ENCODE measurements at regions not wholly inside any gene's neighbourhood (a gene's known extent, or its start where the extent isn't known, plus 50 kb on each side); places are given as distances from the start of the nearest gene placed in this dataset.
"Not testable (repeated sequence)": the region's sequence is repeated elsewhere in the genome, so short reads cannot be mapped to it uniquely, and the experiment has no call there.

DNA sequence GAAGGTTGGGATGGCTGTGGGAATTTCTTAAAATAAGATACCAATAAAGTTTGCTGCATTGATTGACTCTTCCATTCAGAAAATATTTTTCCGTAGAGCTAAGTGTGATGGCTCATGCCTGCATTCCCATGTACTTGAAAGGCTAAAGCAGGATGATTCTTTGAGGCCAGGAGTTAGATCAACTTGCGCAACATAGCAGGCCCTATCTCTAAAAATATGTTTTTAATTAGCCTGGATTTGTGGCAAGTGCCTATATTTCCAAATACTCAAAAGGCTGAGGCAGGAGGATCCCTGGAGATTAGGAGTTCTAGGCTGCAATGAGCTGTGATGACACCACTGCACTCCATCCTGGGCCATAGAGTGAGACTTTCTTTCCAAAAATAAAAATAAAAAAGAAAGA is 431.2 kb upstream of the PTCHD4 start:
- no peaks in the 10 kb centered on the region for H3K27me3 ChIP-seq (replicated peaks; ENCODE audit: insufficient read depth)
- H3K79me2 ChIP-seq (ENCODE audit: insufficient read depth) = no peaks in the 10 kb centered on the region
- DNase-seq = no peak
- no peak overlapping the region for H3K9ac ChIP-seq
- no peaks in the 10 kb centered on the region for H3K4me1 ChIP-seq (ENCODE audit: insufficient read depth)
- H4K20me1 ChIP-seq (ENCODE audit: insufficient read depth) = no peaks in the 10 kb centered on the region
- in situ Hi-C loops (cut with MboI) = no loop called here
- no peaks in the 10 kb centered on the region for H3F3A ChIP-seq (ENCODE audit: insufficient read depth)
- no peak overlapping the region for H3K4me3 ChIP-seq
- no peak for TF ChIP-seq EZH2 (IDR thresholded peaks at IDR 0.05; ENCODE audit: insufficient read depth, poor library complexity, severe bottlenecking)
- no peak for TF ChIP-seq EZH2phosphoT487 (IDR thresholded peaks at IDR 0.05; ENCODE audit: insufficient read depth, low read depth)
- no peaks in the 10 kb centered on the region for H3K9me2 ChIP-seq (ENCODE audit: insufficient read depth)
- no peak overlapping the region for H3K27ac ChIP-seq
- 36 to 47% methylated on average over 2 of the region's 2 CpGs for WGBS, 2 experiments (ENCODE audit: low coverage in 1 of 2, low lambda C conversion rate in 2 of 2, missing lambda C conversion rate in 2 of 2)
- no peak overlapping the region for H2AFZ ChIP-seq
- H3K36me3 ChIP-seq (ENCODE audit: low read depth) = no peaks in the 10 kb centered on the region
- H3K4me2 ChIP-seq (ENCODE audit: unreplicated experiment) = no peak overlapping the region
- H3K9me3 ChIP-seq (ENCODE audit: low read depth) = no peaks in the 10 kb centered on the region

DNA sequence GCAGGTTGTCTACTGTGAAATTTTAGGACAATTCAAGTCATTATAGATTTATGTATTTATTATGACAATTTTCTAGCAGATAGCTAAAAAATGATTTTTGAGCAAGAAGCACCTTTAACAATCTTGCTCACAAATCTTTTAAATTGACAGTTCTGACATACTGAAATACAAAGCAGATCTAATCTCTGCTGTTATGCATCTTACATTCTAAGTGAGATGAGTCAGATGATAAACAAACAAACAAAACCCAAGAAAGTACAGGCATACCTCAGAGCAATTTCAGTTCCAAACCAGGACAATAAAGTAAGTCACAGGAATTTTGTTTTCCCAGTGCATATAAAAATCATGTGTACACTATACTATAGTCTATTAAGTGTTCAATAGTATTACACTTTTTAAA is 430.7 kb upstream of the PTCHD4 start:
- H3K4me3 ChIP-seq = no peak overlapping the region
- no peaks in the 10 kb centered on the region for H3K4me1 ChIP-seq (ENCODE audit: insufficient read depth)
- H4K20me1 ChIP-seq (ENCODE audit: insufficient read depth) = no peaks in the 10 kb centered on the region
- no peaks in the 10 kb centered on the region for H3F3A ChIP-seq (ENCODE audit: insufficient read depth)
- in situ Hi-C loops (cut with MboI) = no loop called here
- H3K27me3 ChIP-seq (replicated peaks; ENCODE audit: insufficient read depth) = no peaks in the 10 kb centered on the region
- H3K36me3 ChIP-seq (ENCODE audit: low read depth) = no peaks in the 10 kb centered on the region
- no peak overlapping the region for H3K27ac ChIP-seq
- H3K9me3 ChIP-seq (ENCODE audit: low read depth) = no peaks in the 10 kb centered on the region
- no peaks in the 10 kb centered on the region for H3K9me2 ChIP-seq (ENCODE audit: insufficient read depth)
- no peak overlapping the region for H3K4me2 ChIP-seq (ENCODE audit: unreplicated experiment)
- no peaks in the 10 kb centered on the region for H3K79me2 ChIP-seq (ENCODE audit: insufficient read depth)
- H2AFZ ChIP-seq = no peak overlapping the region
- no peak overlapping the region for H3K9ac ChIP-seq
- DNase-seq = no peak
- no peak for TF ChIP-seq EZH2phosphoT487 (IDR thresholded peaks at IDR 0.05; ENCODE audit: insufficient read depth, low read depth)
- no peak for TF ChIP-seq EZH2 (IDR thresholded peaks at IDR 0.05; ENCODE audit: insufficient read depth, poor library complexity, severe bottlenecking)

DNA sequence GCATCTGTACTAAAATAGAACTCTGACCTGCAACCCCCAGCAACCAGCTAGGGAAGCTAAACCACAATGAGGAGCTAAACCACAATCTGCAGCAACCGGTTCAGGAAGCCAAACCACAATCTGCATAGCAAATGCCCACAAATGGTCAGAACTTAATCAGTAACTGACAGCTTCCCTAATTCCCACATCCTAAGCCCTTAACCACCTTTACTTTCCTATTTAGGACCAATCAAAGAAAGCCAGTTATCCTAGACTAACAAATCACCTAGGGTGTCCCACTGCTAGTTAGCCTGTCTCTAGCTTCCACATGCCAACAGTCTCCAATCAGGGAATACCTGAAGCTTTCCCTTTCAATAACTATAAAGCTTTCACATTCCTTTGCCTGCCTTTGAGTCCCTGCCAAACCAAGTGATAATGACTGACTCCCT is 424.6 kb upstream of the PTCHD4 start:
- H3K36me3 ChIP-seq (ENCODE audit: low read depth) = no peaks in the 10 kb centered on the region
- no peaks in the 10 kb centered on the region for H3F3A ChIP-seq (ENCODE audit: insufficient read depth)
- no peak overlapping the region for H3K4me2 ChIP-seq (ENCODE audit: unreplicated experiment)
- in situ Hi-C loops (cut with MboI) = no loop called here
- no peak overlapping the region for H2AFZ ChIP-seq
- H4K20me1 ChIP-seq (ENCODE audit: insufficient read depth) = no peaks in the 10 kb centered on the region
- no peaks in the 10 kb centered on the region for H3K4me1 ChIP-seq (ENCODE audit: insufficient read depth)
- TF ChIP-seq EZH2 (IDR thresholded peaks at IDR 0.05; ENCODE audit: insufficient read depth, poor library complexity, severe bottlenecking) = no peak
- TF ChIP-seq EZH2phosphoT487 (IDR thresholded peaks at IDR 0.05; ENCODE audit: insufficient read depth, low read depth) = no peak
- no peaks in the 10 kb centered on the region for H3K27me3 ChIP-seq (replicated peaks; ENCODE audit: insufficient read depth)
- no peak overlapping the region for H3K27ac ChIP-seq
- H3K9me3 ChIP-seq (ENCODE audit: low read depth) = no peaks in the 10 kb centered on the region
- no peak overlapping the region for H3K4me3 ChIP-seq
- no peaks in the 10 kb centered on the region for H3K9me2 ChIP-seq (ENCODE audit: insufficient read depth)
- 0% methylated on average over 1 of the region's 1 CpG for WGBS, 2 experiments (ENCODE audit: low coverage in 1 of 2, low lambda C conversion rate in 2 of 2, missing lambda C conversion rate in 2 of 2)
- no peak for DNase-seq
- no peaks in the 10 kb centered on the region for H3K79me2 ChIP-seq (ENCODE audit: insufficient read depth)
- no peak overlapping the region for H3K9ac ChIP-seq

DNA sequence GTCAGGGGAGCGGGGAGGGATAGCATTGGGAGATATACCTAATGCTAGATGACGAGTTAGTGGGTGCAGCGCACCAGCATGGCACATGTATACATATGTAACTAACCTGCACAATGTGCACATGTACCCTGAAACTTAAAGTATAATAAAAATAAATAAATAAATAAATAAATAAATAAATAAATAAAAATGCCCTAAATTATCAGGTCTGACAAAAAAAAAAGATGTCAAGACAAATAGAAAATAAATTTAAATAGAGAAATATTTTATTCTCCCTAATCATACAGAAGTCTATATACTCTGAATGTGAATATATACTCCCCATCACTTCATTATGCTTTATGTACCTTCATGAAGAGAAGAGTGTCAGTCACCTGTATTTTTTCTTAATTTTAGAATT is 420.0 kb upstream of the PTCHD4 start:
- H3K9ac ChIP-seq; H3K79me2 ChIP-seq (ENCODE audit: insufficient read depth); H3K36me3 ChIP-seq (ENCODE audit: low read depth); H3F3A ChIP-seq (ENCODE audit: insufficient read depth); DNase-seq; H3K9me3 ChIP-seq (ENCODE audit: low read depth); H3K27me3 ChIP-seq (replicated peaks; ENCODE audit: insufficient read depth); H3K4me1 ChIP-seq (ENCODE audit: insufficient read depth); H4K20me1 ChIP-seq (ENCODE audit: insufficient read depth); H3K9me2 ChIP-seq (ENCODE audit: insufficient read depth); H3K4me3 ChIP-seq; H3K27ac ChIP-seq; H3K4me2 ChIP-seq (ENCODE audit: unreplicated experiment); in situ Hi-C loops (cut with MboI); H2AFZ ChIP-seq: not testable (repeated sequence)
- 26 to 39% methylated on average over 3 of the region's 3 CpGs for WGBS, 2 experiments (ENCODE audit: low coverage in 1 of 2, low lambda C conversion rate in 2 of 2, missing lambda C conversion rate in 2 of 2)

DNA sequence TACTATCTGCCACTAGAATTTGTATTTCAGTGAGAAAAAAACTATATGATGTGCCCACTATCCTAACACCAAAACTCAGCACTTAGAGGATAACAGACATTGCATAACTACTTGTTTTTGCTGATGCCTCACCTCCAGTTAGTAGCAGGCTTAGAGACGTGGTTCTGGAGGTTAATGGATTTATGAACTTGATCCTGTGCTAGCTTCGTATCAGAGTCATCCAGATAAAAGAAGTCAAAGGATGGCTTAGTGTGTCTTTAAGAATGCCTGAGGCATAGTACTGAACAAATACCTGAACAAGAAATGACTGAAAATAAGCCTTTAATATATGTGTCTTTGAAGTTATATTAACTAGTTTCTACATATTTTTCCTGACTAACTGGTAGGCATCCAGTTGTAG is 414.9 kb upstream of the PTCHD4 start:
- Histone ChIP-seq H4K20me1 (ENCODE audit: insufficient read depth) (no peaks in the 10 kb centered on the region), H3K4me1 (ENCODE audit: insufficient read depth) (no peaks in the 10 kb centered on the region), H3K36me3 (ENCODE audit: low read depth) (no peaks in the 10 kb centered on the region), H3K4me2 (ENCODE audit: unreplicated experiment) (no peak overlapping the region), H3K4me3 (no peak overlapping the region), H3K9me3 (ENCODE audit: low read depth) (peaks cover 4% of the 10 kb centered on the region), H3K9me2 (ENCODE audit: insufficient read depth) (no peaks in the 10 kb centered on the region), H3K27ac (no peak overlapping the region), H3K79me2 (ENCODE audit: insufficient read depth) (no peaks in the 10 kb centered on the region), H3K9ac (no peak overlapping the region), H3K27me3 (replicated peaks; ENCODE audit: insufficient read depth) (no peaks in the 10 kb centered on the region), H3F3A (ENCODE audit: insufficient read depth) (no peaks in the 10 kb centered on the region), H2AFZ (no peak overlapping the region)
- no peak for TF ChIP-seq EZH2 (IDR thresholded peaks at IDR 0.05; ENCODE audit: insufficient read depth, poor library complexity, severe bottlenecking)
- no peak for TF ChIP-seq EZH2phosphoT487 (IDR thresholded peaks at IDR 0.05; ENCODE audit: insufficient read depth, low read depth)
- in situ Hi-C loops (cut with MboI) = no loop called here
- no peak for DNase-seq
- 10 to 15% methylated on average over 2 of the region's 2 CpGs for WGBS, 2 experiments (ENCODE audit: low coverage in 1 of 2, low lambda C conversion rate in 2 of 2, missing lambda C conversion rate in 2 of 2)

All from GM23248 (cell line).